GM21447 (cell line): ENCODE measurements at regions not wholly inside any gene's neighbourhood (a gene's known extent, or its start where the extent isn't known, plus 50 kb on each side); places are given as distances from the start of the nearest gene placed in this dataset.

ENCODE experiments used
- ATAC-seq: cut with Tn5 transposase; IDR thresholded peaks from one replicate; pipeline ENCODE4 v1.9.1; 2021; ENCODE audit not compliant: unreplicated experiment

GRCh38 chr10:78915190-78915518 is 153.6 kb upstream of the ZMIZ1 start:
- no peak for ATAC-seq

- no peak for ATAC-seq
Observed at GRCh38 chr10:78916227-78916626, 152.5 kb upstream of the ZMIZ1 start.

- no peak for ATAC-seq
Observed at GRCh38 chr10:78919181-78919966, 149.4 kb upstream of the ZMIZ1 start.

- ATAC-seq: no peak
Observed at GRCh38 chr10:78920011-78920410, 148.8 kb upstream of the ZMIZ1 start.

GRCh38 chr10:78921895-78922294 is 146.9 kb upstream of the ZMIZ1 start:
- ATAC-seq: no peak

GRCh38 chr10:78923647-78924318 is 145.0 kb upstream of the ZMIZ1 start:
- no peak for ATAC-seq

GRCh38 chr10:78924319-78925003 is 144.3 kb upstream of the ZMIZ1 start:
- ATAC-seq: no peak

- no peak for ATAC-seq
Observed at GRCh38 chr10:78925275-78925674, 143.5 kb upstream of the ZMIZ1 start.

- ATAC-seq: no peak
Observed at GRCh38 chr10:78925800-78926319, 142.9 kb upstream of the ZMIZ1 start.

GRCh38 chr10:78927257-78927995 is 141.3 kb upstream of the ZMIZ1 start:
- ATAC-seq: no peak

- ATAC-seq: no peak
Observed at GRCh38 chr10:78928330-78928729, 140.4 kb upstream of the ZMIZ1 start.

- ATAC-seq: no peak
Observed at GRCh38 chr10:78929541-78929940, 139.2 kb upstream of the ZMIZ1 start.

- no peak for ATAC-seq
Observed at GRCh38 chr10:78931321-78932053, 137.3 kb upstream of the ZMIZ1 start.

GRCh38 chr10:78932054-78932386 is 136.7 kb upstream of the ZMIZ1 start:
- no peak for ATAC-seq

- no peak for ATAC-seq
Observed at GRCh38 chr10:78932861-78933260, 135.9 kb upstream of the ZMIZ1 start.

- ATAC-seq: no peak
Observed at GRCh38 chr10:78933828-78934531, 134.8 kb upstream of the ZMIZ1 start.

- ATAC-seq: no peak
Observed at GRCh38 chr10:78934532-78934898, 134.3 kb upstream of the ZMIZ1 start.

GRCh38 chr10:78934994-78935602 is 133.7 kb upstream of the ZMIZ1 start:
- no peak for ATAC-seq

GRCh38 chr10:78935697-78936407 is 132.9 kb upstream of the ZMIZ1 start:
- ATAC-seq: no peak
